RKO (cell line): ENCODE measurements at regions not wholly inside any gene's neighbourhood (a gene's known extent, or its start where the extent isn't known, plus 50 kb on each side); places are given as distances from the start of the nearest gene placed in this dataset.
A peak's percentile ranks its signal among the peaks of the same experiment; 100 is the strongest.

Source experiments
- DNase-seq: peaks from one replicate; pipeline ENCODE4 v3.0.0-alpha.2; 2016; ENCODE audit warnings: low spot score

- no peak for DNase-seq
Measured at GRCh38 chr5:44868541-44868940, 59.8 kb downstream of the MRPS30 start.

DNA sequence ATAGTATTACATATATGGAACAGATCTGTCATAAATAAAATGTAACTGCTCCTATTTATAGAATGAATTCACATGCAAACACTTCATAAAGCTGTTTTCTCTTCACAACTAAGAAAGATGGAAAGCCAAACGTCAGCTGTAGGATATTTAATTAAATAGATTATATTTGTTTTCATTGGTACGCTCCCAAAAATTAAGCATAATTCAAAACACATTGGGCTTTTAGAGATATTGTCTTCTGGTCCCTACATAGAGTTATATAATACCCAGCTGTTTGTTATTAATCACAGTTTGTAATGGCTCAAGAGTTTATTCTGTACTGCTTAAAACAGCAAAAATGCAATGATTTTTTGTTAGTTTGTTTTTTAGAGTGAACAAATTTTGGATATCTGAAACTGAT lies 61.2 kb downstream of the MRPS30 start:
- no peak for DNase-seq

- DNase-seq, result no peak
Measured at GRCh38 chr5:44870430-44870829, 61.7 kb downstream of the MRPS30 start.

GRCh38 chr5:44871401-44871800 lies 62.7 kb downstream of the MRPS30 start:
- no peak for DNase-seq

- peak; percentile 98 for DNase-seq
Measured at GRCh38 chr5:44875661-44876605, 67.2 kb downstream of the MRPS30 start.

DNA sequence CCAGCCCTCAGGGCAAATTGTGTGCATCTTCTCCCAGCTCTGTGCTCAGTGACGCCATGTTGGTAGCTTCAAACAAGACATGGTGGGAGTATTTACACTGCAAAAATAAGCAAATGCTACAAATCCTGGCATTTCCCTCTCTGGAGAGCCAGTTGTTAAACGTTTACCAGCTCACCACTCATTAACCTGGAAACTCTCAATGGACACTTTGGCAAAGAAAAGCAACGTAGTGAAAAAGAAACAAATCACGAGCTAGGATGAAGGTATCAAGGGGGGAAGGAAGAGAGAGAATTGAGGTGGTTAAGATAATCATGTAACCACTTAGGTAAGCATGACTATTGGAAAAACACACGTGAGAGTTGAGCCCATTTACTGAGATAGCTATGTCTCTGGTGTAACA lies 72.5 kb downstream of the MRPS30 start:
- no peak for DNase-seq

DNA sequence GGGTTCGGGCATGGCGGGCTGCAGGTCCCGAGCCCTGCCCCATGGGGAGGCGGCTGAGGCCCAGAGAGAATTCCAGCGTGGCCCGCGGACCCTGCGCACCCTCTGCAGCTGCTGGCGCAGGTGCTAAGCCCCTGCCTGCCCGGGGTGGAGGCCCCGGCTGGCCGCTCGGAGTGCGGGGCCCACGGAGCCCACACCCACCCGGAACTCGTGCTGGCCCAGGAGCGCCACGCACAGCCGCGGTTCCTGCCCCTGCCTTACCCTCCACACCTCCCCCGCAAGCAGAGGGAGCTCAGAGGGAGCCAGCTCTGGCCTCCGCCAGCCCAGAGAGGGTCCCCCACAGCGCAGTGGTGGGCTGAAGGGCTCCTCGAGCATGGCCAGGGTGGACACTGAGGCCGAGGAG lies 75.3 kb downstream of the MRPS30 start:
- DNase-seq, result no peak

GRCh38 chr5:44885903-44886302 lies 77.2 kb downstream of the MRPS30 start:
- peak; percentile 19 for DNase-seq

- no peak for DNase-seq
Measured at GRCh38 chr5:44887722-44888121, 79.0 kb downstream of the MRPS30 start.

DNA sequence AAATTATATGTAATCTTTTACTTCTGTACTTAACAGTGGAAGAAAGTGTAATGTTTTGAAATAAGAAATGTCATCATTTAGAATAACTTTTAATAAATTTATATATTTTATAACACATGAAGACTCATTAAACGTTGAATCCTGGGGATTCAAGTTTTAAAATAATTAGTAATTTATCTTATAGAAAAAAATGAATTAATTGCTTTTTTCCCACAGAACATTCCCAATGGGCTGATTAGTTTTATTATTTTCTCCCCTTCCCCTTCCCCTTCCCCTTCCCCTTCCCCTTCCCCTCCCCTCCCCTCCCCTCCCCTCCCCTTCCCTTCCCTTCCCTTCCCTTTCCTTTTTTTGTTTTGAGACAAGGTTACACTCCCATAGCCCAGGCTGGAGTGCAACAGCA lies 79.7 kb downstream of the MRPS30 start:
- DNase-seq, result no peak

DNA sequence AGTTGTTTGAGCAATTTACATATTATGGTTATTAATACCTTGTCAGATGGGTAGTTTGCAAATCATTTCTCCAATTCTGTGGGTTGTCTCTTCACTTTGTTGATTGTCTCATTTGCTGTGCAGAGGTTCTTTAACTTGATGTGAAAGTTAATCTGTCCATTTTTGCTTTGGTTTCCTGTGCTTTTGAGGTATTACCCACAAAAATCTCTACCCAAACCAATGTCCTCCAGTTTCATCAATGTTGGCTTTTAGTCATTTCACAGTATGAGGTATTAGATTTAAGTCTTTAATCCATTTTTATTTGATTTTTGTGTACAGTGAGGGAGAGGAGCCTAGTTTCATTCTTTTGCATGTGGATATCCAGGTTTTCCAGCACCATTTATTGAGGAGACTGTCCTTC lies 82.4 kb downstream of the MRPS30 start:
- no peak for DNase-seq

- DNase-seq, result no peak
Measured at GRCh38 chr5:44900273-44900954, 91.7 kb downstream of the MRPS30 start.

GRCh38 chr5:44907396-44907795 lies 98.6 kb downstream of the MRPS30 start:
- no peak for DNase-seq

DNA sequence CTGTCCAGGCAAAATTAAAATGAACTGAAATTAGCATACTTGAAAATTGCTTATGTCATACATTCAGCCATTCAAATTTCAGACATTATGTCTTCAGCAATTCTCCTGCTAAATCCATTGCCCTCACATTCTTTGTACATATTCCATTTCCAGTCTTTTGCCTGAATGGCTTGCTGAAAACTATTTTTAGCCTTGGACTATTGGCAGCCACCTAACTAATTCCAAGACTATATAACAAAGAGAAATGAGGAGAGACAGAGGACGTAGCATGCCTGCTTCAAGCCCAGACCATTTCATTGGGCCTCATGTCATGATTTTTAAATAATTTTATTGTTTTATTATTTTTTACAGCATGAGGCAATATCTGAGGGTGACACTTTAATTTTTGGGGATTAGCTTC lies 100.3 kb downstream of the MRPS30 start:
- DNase-seq, result no peak

- no peak for DNase-seq
Measured at GRCh38 chr5:44911501-44911900, 102.8 kb downstream of the MRPS30 start.

GRCh38 chr5:44914221-44914620 lies 105.5 kb downstream of the MRPS30 start:
- no peak for DNase-seq

- DNase-seq, result no peak
Measured at GRCh38 chr5:44919560-44919959, 110.8 kb downstream of the MRPS30 start.

DNA sequence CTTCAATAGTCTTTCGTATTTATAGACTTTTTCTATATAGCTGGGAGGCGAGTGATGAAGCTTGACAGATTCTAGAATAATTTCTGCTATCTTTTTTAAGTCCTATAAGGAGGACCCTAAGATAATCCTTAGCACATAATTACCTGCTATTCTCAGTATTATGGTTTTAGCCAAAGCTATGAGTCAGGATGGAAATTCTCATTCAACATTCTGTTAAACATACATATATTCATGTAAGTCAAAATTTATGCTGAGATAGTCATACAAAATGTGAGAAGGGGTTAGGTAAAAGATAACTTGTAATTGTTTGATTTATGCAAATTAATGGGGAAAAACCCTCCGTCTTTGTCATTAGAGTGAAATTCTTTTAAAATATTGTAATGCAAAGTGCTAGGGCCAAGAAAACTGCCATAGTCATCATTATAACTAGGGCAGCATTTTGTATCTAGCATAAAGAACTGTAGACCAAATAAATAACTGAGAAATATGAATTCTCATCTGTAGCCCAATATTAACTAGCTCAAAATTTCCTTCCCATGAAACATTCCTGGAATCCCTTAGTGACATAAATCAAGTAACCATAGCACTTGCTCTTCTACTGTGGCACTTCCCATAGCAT lies 118.5 kb downstream of the MRPS30 start:
- no peak for DNase-seq

GRCh38 chr5:44932922-44933585 lies 124.3 kb downstream of the MRPS30 start:
- no peak for DNase-seq

GRCh38 chr5:44933686-44934085 lies 124.9 kb downstream of the MRPS30 start:
- DNase-seq, result no peak

DNA sequence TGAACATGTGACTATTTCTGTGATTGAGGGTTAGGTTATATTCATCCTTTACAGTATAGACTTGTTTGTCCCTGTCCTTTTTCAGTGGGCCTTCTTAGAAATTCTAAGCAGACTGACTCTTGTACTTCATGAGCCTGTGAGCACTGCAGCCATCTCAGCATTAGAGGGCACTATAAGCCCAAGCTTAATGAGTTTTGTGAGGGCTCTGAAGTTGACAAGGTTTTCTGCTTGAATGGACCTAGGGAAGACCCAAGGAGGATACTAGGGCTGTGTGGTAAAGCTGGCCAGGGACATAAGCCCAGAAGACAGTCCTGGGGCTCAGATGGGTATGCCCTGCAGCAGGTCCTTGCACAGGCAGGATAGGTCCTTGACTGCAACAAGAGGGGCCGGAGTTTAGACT lies 126.5 kb downstream of the MRPS30 start:
- peak; percentile 50 for DNase-seq

GRCh38 chr5:44935871-44936270 lies 127.1 kb downstream of the MRPS30 start:
- no peak for DNase-seq
